ENCODE measurements at regions not wholly inside any gene's neighbourhood (a gene's known extent, or its start where the extent isn't known, plus 50 kb on each side); places are given as distances from the start of the nearest gene placed in this dataset.

GRCh38 chr4:62871078-62871477 is 1538.2 kb downstream of the TECRL start:
- TF ChIP-seq CTCF (conservative IDR thresholded peaks at IDR 0.05): no peak
- no peak for TF ChIP-seq ZFX (IDR thresholded peaks at IDR 0.05)

Data from C4-2B (cell line).